GM21825 (cell line): ENCODE measurements at regions not wholly inside any gene's neighbourhood (a gene's known extent, or its start where the extent isn't known, plus 50 kb on each side); places are given as distances from the start of the nearest gene placed in this dataset.
A peak's percentile ranks its signal among the peaks of the same experiment; 100 is the strongest.

Source experiments
- ATAC-seq: cut with Tn5 transposase; IDR thresholded peaks from one replicate; pipeline ENCODE4 v1.9.1; 2021; ENCODE audit warnings: mild to moderate bottlenecking, moderate library complexity; ENCODE audit not compliant: unreplicated experiment

DNA sequence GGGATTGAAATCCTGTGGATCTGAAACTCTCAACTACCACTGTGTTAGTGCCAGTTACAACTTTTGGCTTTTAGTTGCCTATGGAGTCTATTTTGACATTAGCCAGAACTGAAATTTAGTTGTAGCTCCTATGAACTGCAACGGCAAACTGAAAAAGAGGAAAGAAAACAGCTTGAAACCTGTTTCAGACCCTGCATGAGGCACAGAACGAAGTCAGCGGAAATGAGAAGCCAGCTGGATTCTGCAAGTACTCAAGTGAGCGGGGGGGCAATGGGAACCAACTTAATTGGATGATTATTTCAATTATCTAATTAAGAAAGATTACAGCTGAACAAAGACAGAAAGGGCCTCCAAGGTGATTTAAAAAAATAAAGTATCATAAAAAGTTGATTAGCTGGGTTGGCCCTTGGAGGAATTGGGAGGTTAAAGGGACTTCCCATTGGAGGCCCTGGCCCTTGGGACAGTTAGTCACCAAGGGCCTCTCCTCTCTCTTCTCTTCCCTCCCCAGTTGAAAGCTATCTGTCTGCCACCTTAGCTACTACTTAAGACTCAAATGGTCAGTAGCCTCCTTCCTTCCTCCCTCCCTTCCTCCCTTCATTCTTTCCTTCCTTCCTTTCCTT lies 352.1 kb downstream of the SHQ1 start:
- ATAC-seq = no peak

DNA sequence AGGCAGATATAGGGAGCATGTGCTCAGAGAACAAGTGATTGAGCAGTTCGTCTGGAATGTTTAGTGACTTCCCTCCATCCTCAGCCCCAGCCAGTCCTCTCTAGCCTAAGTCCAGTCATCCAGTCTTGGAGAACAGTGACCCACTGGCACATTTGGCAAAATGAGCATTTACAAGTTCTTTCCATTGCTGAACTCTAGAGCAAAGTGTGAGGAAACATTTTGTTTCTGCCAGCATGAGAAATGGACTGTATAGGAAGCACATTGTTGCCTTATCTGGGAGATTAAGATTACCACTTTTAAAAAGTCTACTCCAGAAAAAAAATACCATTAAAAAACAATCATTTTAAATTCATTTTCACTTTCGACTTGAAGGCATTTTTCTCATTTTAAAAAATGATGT lies 353.6 kb downstream of the SHQ1 start:
- no peak for ATAC-seq

DNA sequence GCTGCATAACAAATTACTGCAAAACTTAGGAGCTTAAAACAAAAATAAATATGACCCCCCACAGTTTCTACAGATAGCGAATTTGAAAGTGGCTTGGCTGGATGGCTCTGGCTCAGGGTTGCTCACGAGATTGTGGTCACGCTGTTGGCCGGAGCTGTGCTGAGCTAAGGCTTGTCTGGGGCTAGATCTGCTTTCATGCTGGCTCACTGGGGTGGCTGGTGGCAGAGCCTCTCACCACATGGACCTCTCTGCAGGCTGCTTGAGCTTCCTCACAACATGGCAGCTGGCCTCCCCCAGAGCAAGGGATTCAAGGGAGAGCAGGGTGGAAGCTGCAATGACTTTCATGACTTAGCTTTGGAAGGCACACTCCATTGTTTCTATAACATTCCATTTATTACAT lies 354.1 kb downstream of the SHQ1 start:
- ATAC-seq = no peak

DNA sequence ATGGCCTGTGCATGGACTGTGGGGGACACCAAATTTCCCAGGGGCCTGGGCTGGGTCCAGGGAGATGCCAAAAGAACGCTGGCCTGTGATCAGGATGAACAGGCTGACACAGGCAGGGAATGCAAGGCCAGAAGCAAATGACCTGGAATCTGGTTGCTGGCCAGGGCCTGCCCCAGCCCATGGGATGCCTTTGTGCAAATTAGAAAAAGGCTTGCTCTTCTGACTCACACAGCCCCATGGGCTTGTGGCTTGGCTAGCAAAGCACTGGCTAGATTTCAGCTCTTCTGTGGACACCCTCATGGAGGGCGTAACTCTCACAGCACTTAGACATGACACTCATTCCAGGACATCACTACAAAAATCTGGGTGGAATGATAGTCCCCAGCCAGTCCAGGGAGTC lies 356.0 kb downstream of the SHQ1 start:
- ATAC-seq = no peak

DNA sequence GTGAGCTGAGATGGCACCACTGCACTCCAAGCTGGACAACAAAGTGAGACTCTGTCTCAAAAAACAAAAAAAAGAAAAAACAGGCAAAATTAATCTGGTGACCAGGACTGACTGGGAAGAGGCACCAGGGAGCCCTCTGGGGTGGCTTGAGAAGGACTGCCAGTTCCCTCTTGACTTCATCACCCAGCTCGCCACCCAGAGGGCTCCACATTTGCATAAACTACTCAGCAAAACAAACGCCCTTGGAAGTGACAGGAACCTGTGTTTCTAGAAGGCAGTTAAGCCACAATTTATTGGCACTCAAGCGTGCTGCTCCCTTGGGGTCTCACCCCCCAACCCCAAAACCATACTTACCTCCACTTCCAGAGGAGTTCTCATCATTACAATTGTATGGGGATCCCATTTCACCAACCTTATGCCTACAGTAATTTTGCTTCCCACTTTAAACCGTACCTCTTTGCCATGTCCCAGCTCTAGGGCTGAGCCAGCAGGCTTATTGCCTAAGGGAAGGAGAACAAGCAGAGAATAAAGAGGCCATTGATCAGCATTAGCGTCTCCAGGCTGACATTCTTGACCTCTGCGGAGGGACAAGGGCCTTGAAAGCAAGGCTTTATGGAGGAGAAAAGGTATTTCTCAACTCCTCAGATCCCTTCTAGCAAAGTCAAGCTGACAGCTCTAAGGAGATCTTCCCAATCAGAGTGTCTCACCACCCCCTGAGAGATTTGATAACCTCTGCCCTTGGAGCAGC lies 357.4 kb downstream of the SHQ1 start:
- ATAC-seq = no peak

DNA sequence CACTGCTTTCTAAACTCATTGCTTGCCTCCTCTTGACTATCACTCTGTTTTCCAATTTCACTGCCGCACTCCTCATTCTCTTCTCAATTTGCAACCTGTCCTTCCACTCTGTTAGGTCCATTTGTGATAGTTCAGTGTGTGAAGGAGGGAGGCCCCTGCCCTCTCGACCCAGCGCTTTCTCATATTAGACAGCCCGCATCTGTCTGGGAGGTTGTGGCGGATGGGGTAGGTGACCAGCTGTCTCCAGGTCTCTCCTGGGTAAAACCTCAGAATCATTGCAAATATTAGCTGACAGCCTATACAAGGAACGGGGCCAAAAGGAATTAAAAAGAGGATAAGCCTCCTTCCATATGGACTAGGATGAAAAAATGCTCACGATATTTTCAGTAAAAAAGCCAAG lies 358.3 kb downstream of the SHQ1 start:
- no peak for ATAC-seq

DNA sequence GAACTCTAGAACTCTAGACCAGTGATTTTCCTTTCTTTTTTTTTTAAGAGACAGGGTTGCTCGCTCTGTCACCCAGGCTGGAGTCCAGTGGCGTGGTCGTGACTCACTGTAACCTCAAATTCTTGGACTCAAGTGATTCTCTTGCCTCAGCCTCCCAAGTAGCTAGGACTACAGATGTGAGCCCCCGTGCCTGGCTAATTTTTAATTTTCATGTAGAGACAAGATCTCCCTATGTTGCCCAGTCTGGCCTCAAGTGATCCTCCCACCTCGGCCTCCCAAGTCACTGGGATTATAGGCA lies 359.6 kb downstream of the SHQ1 start:
- ATAC-seq = no peak

DNA sequence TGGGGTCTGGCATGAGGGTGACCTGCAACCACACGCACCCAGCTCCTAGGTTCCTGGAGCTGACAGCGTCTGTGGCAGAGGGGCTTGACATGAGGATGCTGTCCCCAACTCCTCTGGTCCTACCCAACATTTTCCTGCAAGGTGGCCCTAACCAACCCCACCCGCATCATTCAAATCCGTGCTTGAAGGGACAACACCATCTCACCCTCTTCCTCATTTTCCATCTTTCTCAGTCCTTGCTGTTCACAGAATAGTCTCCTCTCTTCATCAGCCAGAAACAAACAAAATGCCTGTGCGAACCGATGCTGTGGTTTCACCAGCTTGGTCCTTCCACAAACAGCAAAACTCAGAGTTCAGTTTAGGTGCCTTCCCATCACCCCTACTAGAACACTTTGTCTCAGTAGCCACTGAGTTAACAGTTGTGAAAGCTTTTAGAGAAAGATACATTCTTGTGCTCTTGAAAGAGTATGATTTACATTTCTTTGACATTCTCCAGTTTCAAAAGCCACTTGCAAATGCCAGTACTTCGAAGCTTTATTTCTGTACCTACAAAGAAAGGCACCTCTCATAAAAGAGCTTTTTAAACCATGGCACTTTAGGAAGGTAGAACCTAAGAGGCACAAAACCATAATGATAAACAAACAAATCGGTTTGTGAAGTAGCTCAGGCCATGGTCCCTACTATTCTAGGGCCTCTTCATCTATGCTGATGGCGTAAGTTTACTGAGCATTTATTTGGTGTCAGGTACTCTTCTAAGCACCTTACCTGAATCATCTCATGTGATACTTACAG lies 360.1 kb downstream of the SHQ1 start:
- no peak for ATAC-seq

DNA sequence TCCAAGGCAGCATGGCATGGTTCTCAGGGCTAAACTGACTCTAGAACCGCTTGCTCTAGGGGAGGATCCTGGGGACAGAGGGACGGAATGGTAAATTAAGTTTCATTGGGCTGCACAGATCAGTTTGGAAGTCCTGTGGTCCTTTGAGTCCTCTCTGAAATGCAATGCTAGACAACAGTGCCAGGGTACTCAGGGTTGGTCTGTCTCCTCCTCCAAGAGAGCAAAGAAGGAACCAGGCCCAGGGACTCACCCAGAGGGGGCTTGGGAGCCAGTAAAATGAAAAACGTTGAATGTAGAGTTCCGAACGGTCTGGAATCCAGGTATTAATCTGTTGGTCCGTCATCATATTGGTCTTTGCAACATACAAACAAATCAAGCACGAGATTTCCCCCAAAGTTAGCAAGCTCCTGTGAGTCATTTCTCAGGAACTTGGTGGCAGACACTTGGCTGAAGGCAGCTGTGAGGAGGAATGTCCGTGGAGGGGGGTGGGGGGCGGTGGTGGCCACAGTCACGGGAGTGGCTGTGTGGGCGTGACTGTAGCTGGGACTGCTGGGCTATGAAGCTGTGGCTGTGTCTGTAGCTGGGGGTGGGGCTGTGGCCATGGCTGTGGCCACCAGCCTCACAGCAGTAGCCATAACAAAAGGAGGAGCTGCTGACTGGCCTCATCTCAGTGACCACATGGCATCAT lies 361.0 kb downstream of the SHQ1 start:
- no peak for ATAC-seq

DNA sequence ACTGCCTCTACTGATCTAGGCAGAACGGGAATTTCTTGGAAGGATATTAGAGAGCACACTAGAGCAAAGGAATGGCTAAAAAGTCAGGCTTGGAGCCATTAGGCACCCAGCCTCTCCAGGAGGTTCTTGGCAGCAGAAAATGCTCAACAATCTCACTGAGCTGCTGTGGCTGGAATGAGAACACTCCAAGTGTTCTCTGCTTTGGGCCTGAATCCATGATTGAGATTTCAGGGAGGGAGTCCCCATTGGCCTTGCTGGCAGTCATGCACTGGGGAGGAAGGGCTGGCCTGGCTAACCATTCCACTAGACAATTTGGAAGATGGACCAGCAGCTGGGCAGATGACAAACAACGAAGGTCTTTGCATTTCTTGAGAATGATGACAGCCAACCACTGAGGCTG lies 362.6 kb downstream of the SHQ1 start:
- ATAC-seq = no peak

DNA sequence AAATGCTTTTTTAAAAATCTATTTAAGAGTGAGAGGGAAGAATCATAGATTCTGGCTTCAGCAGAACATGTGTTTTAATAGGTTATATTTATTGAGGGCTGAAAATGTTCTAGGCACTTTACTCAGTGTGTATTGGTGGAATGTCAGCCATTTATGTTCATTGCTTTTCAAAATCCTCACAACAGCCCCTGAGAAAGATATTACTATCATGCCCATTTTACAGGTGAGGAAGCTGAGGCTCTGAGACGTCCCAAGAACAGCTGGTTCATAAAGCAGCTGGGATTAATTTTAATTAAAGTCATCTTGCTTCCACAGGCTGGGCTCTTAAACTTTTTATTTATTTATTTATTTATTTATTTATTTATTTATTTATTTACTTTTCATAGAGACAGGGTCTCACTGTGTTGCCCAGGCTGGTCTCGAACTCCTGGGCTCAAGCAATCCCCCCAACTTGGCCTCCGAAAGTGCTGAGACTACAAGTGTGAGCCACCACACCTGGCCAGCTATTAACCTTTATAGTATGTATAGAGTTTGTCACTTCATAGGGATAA lies 364.6 kb downstream of the SHQ1 start:
- no peak for ATAC-seq

DNA sequence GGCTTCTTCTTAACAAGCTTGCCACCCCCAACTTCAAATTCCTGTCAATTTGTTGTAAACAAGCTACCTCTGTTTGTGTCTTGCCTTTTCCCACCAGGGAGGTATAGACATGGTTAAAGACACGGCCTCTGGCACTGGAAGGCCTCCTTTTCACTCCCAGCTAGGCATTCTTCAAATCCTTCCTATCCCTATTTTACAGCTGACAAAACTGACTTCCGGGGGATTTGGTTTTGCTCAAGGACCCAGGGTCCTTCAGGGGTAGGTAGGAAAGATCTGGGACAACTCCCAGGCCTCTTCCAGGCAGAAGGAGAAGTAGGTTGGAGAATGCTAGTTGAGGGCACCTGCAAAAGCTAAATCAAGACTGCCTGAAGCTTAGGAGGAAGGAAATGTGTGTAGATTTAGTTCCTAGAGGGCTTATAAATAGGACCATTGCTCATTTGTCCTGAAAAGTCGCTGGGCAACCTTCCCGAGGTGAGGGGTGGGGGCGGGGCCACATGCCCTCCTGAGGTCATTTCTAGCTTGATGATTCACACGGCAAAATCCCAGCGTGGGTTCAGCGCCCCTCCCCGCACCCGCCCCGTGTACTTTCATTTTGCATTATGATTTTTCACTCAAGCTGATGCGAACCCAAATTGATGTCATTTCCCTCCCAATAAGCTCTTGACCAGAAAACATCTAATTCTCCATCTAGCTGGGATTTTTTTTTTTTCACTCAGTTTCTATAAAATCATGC lies 365.5 kb downstream of the SHQ1 start:
- no peak for ATAC-seq

DNA sequence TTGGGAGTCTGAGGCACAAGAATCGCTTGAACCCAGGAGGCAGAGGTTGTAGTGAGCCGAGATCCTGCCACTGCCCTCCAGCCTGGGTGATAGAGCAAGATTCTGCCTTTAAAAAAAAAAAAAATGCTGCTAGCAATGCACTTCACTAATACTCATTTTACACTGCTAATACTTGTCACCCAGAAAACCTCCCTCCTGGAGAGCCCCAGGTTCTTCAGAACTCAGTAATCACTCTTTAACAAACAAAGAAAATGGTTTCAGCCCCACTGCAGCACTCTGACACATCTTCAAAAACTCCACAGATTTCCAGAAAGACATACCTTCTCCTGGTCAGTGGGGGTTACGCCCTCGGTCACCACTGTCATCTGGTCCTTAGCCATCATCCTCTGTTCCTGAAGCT lies 366.7 kb downstream of the SHQ1 start:
- no peak for ATAC-seq

DNA sequence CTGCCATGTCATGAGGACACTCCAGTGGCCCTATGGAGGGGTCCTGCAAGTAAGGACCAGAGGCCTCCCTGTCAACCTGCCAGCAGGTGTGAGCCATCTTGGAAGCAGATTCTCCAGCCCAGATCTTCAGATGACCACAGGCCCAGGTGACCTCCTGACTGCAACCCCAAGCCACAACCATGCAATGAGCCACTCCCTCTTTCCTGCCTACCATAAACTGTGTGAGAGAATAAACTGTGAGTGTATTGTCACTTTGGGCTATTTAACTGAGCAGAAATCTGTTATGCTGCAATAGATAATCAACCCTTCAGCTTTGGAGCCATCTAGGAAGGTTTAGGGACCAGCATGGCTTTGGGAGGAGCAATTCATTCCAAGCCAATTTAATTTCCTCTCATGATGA lies 367.9 kb downstream of the SHQ1 start:
- no peak for ATAC-seq

DNA sequence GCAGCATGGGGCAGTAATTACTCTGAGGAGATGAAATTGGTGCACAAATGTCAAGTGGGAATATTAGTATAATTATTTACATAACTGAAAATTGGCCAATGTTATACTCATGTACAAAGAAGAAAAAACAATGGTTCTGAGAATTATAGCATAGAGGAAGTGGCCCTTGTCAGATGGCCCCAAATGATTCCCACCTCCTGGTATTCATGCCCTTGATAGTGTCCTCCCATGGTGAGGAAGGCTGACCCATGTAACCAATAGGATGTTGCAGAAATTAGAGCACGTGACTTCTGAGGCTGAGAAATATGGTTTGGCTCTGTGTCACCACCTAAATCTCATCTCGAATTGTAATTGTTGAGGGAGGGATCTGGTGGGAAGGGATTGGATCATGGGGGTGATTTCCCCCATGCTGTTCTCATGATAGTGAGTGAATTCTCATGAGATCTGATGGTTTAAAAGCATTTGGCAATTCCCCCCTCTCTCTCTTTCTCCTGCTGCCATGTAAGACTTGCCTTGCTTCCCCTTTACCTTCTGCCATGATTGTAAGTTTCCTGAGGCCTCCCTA lies 368.5 kb downstream of the SHQ1 start:
- ATAC-seq = no peak

DNA sequence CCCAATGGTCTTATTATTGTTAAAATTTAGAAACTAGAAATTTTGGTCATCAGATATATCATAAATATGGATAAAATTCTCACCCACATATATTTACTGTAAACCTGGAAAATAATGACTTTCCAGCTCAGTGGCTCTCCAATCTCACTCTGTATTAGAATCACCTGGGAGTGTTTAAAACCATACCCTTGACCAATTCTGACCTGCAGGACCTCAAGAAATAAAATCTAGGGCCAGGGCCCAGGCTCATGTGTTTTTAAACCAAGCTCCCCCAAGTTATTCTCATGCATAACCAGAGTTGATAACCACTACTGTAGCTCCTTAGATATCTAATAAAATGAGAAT lies 372.1 kb downstream of the SHQ1 start:
- no peak for ATAC-seq

DNA sequence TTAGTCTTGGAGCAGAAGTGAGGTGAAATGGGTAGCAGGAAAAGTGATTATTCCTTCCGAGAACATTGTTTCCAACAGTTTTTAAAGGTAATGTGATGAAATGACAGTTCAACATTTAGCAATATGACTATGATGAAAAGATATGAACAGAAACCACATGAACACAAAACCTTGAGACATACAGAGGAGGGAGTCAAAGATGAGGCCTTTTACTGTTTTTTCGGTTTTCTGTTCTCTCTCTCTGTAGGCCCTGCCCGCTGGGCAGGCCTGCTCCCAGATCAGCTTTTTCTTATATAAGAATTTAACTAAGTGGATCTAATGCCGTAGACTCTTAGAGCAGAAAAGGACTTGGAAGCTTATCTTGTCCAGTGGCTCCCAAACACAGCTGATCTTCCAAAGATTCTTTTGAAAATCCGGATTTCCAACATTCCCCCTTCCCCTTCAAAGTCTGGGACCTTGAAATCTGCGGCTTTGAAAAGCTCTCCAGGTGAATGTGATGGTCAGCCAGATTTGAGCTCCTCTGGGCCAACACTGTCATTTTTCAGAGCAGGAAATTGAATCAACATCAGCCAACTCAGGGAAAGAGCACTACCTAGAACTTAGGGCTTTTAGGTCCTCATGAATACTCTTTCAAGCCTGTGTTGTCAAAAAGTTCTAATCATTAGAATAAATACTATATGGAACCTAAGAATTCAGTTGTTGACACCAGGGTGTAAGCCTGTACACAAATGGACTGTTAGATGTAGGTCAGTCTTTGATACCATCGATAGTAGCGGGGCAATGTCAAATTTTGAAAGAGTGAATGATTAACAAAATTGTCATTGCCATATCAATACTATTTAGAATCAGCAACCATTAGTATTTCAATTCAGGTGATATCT lies 372.7 kb downstream of the SHQ1 start:
- no peak for ATAC-seq

DNA sequence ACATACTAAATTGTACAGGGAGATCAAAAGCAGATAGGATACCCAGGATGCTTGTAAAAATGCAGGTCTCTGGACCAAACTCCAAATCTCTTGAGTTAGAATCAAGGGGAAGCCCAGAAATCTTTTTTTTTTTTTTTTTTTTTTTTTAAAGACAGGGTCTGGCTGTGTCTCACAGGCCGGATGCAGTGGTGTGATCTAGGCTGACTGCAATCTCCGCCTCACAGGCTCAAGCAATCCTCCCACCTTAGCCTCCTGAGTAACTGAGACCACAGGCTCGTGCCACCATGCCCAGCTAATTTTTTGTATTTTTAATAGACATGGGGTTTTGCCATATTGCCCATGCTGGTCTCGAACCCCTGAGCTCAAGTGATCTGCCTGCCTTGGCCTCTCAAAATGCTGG lies 373.5 kb downstream of the SHQ1 start:
- no peak for ATAC-seq

DNA sequence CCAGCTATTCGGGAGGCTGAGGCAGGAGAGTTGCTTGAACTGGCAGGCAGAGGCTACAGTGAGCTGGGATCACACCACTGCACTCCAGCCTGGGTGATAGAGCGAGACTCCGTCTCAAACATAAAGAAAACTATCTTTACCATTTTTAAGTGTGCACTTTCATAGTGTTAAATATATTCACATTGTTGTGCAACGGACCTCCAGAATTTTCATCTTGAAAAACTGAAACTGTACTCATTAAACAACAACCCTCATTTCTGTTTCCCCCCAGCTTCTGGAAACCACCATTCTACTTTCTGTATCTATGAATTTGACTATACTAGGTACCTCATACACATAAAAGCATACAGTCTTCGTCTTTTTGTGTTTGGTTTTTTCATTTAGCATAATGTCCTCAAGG lies 375.1 kb downstream of the SHQ1 start:
- peak; percentile 82 for ATAC-seq
